Fibroblast of the conjunctiva (primary cell): ENCODE measurements at regions not wholly inside any gene's neighbourhood (a gene's known extent, or its start where the extent isn't known, plus 50 kb on each side); places are given as distances from the start of the nearest gene placed in this dataset.
"Not testable (repeated sequence)": the region's sequence is repeated elsewhere in the genome, so short reads cannot be mapped to it uniquely, and the experiment has no call there.

ENCODE experiments used
- DNase-seq: peaks from one replicate; pipeline ENCODE4 v3.0.0-alpha.2; 2010; ENCODE audit warnings: low read depth

DNA sequence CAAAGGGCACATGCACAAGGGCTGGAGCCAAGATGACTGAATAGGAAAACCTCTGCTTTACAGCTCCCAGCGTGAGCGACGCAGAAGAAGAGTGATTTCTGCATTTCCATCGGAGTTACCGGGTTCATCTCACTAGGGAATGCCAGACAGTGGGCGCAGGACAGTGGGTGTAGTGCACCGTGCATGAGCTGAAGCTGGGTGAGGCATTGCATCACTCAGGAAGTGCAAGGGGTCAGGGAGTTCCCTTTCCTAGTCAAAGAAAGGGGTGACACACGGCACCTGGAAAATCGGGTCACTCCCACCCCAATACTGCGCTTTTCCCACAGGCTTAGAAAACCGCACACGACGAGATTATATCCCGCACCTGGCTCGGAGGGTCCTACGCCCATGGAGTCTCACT, 64.5 kb upstream of the HTR1E start:
- DNase-seq = not testable (repeated sequence)

DNA sequence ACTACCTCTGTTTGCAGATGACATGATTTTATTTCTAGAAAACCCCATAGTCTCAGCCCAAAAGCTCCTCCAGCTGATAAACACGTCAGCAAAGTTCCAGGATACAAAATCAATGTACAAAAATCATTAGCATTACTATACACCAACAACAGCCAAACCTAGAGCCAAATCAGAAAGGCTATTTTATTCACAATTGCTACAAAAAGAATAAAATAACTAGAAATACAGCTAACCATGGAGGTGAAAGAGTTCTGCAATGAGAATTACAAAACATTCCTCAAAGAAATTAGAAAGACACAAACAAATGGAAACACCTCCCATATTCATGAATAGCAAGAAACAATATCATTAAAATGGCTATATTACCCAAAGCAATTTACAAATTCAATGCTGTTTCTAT, 65.6 kb upstream of the HTR1E start:
- no peak for DNase-seq

DNA sequence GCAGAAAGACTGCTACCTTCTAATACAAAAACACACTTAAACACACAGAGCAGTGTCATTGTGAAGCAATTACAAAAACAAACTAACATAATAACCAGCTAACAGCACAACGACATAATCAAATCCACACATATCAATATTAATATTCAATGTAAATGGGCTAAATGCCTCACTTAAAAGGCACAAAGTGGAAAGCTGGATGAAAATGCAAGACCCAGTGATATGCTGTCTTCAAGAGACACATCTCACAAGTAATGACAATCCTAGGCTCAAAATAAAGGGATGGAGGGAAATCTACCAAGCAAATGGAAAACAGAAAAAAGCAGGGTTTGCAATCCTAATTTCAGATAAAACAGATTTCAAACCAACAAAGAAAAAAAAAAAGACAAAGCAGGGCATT, 67.8 kb upstream of the HTR1E start:
- no peak for DNase-seq

DNA sequence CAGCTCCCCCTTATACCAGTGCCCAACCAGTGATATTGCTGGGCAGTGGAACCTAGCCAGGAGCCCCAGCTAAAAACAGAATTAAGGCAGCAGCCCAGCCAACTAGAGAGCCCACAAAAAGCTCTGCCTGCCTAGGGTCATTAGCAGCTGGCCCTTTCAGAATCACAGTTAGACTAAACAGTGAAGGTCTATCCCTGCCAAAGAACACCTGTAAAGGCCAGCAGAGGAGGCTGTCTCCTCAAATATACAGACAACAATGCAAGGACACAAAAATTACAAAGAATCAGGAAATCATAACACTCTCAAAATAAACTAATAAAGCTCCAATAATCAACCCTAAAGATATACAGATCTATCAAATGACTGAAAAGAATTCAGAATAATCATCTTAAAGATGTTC, 77.8 kb upstream of the HTR1E start:
- no peak for DNase-seq

DNA sequence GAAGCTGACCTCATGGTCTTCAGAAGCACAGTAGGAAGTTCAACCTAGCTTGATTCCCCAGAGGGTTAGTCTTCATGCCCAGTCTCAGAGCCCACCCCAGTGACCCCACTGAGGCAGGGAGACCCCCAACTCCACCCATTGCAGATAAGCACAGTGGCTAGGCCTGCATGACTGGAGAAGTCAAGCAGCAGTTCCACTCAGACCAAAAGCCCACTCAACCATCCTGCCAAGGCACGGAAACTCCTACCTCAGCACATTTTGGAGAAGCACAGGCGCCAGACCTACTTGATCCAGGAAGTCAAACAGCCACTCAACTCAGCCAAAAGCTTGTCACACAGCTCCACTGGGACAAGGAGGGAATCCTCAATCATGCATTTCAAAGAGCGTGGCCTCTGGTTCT, 78.4 kb upstream of the HTR1E start:
- no peak for DNase-seq

DNA sequence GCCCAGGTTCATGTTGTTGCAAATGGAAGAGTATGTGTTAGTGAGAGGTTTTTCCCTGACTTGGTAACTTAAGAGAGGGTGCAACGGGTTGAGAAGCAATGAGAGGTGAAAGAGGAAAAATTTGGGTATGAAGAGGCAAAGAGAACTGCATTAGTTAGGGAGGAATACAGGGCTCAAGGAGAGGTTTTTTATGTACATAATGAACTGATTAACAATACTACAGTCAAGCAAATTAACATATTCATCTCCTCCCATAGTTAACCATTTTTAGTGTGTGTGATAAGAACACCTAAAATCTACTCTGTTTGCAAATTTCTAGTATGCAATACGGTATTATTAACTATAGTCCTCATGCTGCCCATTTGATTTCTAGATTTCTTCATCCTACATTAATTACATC, 79.5 kb upstream of the HTR1E start:
- no peak for DNase-seq

DNA sequence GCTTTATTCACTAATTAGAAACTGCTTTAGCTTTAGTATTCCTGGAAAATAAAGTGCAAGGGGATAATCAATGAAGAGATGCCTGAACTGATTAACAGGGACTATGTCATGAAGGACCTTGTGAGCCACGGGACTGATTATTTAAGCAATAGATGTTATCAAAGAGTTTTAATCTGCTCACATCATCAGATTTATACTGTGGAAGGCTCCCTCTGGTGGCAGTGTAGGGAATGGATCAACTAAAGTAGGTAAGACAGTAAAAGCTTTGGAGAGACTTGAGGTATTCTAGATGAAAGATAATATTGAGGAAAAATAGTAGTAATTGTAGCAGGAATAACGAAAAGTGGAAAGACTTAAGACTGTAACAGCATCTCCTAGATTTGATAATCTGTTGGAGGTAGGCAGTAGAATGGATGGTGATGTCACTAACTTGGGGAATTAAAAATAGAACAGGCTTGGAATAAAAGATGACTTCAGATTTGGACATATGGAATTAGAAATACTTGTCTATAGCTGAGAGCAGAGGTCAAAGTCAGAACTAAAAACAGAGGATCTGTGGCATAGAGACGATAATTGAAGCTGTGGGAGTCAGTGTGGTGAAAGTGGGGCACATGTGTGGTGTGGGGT, 80.3 kb upstream of the HTR1E start:
- peak; percentile 1 for DNase-seq

DNA sequence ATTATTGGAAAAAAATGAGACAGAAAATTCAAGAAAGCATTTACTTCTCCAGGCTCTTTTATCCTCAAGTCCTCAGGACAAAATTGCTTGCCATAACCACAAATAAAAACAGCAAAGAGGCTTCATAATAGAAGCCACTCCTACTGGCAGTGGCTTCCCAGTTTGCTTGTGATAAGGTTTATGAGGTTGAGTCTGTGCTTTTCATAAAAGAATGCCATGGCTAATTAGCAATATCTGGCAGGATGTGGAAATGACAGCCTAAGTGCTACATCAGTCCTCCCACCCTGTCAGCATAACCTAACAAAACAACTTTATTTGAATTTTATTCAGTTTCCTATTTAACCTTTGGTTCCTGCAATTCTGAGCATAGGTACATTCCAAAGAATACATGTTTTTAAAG, 80.9 kb upstream of the HTR1E start:
- DNase-seq = no peak

DNA sequence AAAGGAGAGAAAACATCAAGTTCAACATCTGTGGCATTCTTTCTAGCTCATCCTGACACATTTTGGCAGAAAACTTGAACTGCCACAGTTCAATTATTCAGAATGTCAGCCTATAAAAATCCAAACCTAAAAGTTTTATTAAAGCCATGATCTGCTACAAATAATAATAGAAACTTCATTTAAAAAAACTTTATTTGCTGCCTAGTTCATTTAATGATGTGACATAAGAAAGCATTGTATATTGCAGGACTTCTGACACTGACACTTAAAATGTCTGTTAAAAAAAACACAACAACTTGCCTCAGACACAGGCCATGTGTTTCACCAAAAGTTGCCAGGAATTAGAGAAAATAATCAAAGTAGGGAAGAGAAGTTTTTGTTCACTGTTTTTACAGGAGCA, 88.3 kb upstream of the HTR1E start:
- no peak for DNase-seq

DNA sequence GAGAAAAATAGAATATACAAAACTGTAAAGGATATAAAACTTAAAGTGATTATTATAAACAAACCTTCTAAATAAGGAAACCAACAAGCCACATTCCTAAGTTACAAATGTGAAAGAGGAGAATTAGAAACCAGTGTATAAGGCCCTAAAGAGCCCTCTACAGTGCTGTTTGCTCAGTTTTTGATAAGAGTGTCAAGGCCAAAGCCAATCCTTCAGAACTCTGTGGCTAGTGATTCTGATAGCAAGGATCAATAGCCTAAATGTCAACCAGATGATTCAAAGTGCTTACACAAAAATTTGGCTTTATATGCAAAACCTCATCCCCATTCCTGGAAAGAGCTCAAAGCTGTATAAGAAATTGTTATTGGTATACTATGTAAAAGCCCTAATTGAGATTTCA, 104.6 kb upstream of the HTR1E start:
- DNase-seq = no peak

DNA sequence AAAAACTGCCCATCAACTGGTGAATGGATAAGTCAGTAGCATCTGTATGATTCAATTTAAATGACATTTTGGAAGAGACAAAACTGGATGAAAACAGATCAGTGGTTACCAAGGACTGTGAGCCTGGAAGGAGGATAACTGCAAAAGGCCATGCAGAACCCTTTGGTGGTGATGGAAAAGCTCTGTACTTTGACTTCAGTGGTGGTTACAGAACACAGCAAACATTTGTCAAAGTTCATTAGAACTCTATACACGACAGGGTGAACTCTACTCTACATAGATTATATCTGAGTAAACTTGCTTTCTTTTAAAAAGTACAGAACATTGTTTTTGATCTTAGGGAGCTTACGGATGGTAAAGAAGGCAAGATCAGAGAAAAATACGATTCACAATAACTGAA, 111.9 kb upstream of the HTR1E start:
- DNase-seq = no peak

DNA sequence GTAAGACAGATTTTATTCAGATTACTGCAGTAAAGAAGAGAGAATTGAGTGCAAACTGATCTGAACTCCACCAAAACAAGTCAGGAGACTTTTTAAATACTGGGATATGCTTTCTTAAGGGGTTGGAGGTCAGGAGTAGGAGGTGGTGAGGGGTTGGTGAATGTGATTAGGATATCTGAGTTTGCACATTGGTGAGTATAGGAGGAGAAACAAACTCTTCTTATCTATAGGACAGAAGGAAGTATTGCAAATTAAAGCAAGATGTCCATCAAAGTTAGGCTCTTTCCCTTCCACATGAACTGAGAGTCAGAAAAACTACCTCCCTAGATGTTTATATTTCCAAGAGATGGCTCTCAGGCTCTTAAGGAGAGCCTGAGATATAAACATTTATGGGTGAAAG, 114.6 kb upstream of the HTR1E start:
- DNase-seq = no peak

DNA sequence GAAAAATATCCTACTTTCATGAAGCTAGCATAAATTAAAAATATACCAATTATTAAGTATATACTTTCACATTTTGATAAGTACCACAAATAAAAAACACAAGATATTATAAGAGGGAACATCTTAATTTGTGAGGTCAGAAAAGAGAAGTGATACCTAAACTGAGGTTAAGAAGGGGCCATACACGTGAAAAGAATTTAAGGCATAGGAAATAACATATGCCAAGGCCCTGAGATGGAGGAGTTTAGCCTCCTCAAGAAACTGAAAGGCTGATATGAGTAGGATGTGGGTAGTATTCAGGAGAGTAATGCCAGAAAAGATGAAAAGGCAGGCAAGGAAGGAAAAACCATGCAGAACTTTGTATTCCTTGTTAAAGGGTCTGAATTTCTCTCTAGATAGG, 116.6 kb upstream of the HTR1E start:
- DNase-seq = no peak

DNA sequence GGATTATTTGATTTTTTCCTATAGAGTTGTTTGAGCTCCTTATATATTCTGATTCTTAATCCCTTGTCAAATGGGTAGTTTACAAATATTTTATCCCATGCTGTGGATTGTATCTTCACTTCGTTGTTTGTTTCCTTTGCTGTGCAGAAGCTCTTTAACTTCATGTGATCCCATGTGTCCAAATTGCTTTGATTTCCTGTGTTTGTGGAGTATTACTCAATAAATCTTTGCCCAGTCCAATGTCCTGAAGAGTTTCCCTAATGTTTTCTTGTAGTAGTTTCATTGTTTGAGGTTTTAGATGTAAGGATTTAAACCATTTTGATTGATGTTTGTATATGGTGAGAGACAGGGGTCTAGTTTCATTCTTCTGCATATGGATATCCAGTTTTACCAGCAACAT, 143.7 kb upstream of the HTR1E start:
- DNase-seq = no peak

DNA sequence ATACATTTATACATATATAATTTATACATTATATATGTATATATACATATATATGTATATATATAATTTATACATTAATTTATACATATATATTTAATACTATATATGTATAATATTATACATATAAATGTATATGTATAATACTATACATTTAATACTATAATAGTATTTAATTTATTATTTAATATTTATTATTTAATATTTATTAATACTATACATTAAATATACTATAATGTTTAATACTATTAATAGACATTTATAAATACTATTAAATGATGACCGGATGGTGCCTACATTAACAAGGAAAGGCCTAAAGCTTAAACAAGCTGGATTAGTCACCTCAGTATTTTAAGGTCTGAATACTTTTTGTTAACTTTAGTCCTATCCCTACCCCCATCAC, 145.9 kb upstream of the HTR1E start:
- no peak for DNase-seq

DNA sequence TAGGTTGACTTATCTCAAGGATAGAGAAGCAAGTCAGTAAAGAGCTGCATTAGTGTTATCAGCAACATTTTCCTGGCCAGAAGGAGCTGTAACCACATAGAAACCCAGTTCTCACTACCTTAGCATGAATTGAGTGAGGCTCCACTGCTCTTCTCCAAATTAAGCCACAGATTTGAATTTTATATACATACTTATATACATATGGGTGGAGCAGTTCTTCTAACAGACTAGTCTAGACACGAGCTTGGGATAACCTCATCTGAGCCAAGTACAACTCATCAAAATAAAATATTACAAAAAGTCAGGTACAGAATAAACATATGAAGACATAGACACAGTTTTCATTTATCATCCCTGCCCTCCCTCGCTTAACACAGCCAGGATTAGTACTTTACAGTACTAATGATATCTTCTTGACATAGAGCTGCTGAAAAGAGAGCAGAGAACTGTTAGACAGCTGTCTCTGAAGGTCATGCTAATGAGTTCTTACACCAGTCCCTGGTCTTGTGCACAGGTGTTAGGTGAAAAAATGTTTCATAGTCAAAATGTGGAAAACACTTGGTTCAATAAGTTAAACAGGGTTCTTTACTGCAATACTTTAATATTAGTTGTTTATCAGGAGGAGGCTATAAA, 147.4 kb upstream of the HTR1E start:
- no peak for DNase-seq

DNA sequence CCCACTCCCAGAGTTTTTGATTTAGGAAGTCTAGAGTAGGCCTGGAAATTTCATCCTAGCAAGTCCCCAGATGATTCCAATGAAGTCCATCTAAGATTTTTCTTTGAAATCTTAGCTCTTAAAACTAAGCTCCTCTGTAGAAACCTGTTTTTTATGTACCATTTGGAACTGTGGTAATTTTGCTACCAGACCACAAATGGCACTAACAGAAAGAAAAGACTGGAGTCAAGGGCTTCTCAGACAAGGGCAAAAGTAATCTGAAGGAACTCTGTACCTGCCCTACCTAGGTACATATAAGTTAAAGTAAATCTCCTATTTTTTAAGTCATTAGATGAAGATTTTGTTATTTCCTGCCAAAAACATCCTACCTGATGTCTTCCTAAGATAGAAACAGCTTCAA, 155.0 kb upstream of the HTR1E start:
- no peak for DNase-seq

DNA sequence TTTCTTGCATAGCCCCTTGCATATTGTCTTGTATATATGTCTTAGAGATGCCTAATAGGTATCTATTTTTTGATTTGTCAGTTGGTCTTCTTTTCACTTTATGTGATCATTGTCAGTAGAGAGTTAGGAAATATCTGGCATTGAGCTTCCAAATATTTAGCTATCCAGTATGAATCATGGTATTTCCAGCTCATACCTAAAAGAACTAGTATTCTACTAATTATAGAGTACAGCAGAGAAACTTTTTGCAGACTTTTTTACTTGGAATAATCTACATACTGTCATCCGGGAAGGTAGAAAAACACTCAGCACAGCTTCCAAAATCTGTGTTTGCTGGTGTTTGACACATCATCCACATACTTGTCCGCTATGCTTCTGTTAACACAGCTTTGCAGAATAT, 156.4 kb upstream of the HTR1E start:
- DNase-seq = no peak

DNA sequence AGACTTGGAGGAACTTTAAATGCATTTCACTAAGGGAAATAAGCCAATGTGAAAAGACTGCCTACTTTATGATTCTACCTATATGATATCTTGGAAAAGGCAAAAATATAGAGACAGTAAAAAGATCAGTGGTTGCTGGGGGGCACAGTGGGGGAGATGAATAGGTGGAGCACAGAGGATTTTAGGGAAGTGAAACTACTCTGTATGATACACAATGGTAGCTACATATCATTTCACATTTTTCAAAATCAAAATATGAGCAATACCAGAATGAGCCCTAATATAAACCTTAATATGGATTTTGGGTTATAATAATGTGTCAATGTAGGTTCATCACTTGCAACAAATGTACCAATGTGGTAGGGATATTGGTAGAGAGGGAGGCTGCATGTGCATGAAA, 161.4 kb upstream of the HTR1E start:
- no peak for DNase-seq

DNA sequence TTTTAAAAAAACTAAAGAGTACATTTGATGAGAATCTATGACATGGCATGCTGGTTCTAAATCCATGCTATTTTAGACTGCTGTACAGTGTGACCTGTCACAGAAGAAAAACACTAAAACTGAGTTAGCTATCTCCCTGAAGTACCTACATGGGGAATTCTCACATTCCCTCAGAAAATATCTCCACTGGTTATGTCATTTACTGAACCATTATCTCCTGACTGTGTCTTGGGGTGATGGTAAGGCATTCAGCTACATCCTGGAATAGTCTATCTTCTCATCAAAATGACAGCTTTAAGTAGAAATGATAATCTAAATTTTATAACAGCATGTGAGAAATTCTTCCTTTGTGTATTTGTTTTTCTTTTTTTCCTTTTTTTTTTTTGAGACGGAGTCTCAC, 172.1 kb upstream of the HTR1E start:
- no peak for DNase-seq

DNA sequence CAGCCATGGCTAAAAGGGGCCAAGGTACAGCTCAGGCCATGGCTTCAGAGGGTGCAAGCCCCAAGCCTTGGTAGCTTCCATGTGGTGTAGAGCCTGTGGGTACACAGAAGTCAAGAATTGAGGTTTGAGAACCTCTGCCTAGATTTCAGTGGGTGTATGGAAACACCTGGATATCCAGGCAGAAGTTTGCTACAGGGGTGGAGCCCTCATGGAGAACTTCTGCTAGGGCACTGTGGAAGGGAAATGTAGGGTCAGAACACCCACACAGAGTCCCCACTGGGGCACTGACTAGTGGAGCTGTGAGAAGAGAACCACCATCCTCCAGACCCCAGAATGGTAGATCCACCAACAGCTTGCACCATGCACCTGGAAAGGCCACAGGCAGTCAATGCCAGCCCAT, 177.4 kb upstream of the HTR1E start:
- DNase-seq = not testable (repeated sequence)

DNA sequence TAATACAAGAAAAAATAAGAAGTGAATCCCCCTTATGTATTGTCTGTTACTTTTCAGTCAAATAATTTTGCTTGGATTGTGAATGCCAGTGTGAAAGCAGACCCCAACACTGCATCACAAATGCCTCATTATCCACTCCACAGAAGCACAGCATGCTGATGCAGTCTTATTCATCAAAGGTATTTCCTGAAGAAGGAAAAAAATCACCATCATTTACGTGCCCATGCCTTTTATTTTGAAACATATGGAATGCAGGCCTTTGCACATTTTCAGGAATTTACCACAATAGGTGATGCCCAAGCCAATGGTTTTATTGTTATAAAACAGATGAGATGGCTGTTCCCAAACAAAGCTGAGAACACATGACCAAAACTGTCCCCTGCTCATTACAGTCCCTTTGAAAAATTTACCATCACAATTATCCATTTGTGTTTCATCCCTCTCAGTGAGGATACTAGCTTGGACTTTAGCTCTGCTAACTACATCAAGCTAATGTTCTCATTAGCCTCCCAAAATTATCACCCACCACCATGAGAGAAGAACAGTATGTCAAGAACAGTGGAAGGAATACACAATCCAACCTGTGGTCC, 180.6 kb upstream of the HTR1E start:
- DNase-seq = no peak

DNA sequence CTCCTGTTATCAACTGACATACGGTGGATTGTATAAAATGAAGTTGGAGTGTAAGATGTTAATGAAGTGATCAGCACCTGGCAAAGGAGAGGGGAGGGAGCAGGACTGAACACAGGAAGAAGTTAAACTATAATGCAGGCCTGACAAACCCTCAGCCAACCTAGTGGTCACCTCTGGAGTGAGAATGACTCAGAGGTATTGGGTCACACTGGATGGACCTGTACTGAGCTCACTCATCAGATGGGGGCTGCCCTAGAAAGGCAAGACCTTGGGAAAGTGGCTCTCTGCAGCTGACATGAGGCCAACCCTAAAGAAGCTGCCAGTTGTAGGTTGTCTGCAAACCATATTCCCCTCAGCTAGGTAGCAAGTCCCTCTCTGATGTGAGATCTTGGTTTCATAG, 193.3 kb upstream of the HTR1E start:
- DNase-seq = no peak

DNA sequence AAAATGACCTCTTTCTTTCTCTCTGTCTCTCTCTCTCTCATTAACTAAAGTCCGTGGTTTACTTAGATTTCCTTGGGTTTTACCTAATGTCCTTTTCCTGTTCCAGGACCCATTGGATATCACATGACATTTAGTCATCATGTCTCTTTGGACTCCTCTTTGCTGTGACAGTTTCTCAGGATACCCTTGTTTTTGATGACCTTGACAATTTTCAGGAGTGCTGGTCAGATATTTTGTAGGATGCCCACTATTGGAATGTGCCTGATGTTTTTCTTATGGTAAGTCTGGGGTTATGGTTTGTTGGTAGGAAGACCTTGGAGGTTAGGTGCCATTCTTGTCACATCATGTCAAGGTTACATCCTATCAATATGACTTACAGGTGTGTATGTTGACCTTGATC, 199.2 kb upstream of the HTR1E start:
- no peak for DNase-seq
